SK-N-SH treated with all-trans-retinoic acid at 6 μM for 48 hours (cell line): ENCODE measurements at regions not wholly inside any gene's neighbourhood (a gene's known extent, or its start where the extent isn't known, plus 50 kb on each side); places are given as distances from the start of the nearest gene placed in this dataset.

Experiments used
- ATAC-seq: fragments of 200-7000 bp; cut with Tn5 transposase; 3 replicates; pipeline ENCODE4 v1.9.1; 2020; ENCODE audit warnings: mild to moderate bottlenecking, moderate library complexity
- ARNTL ChIP-seq: fragments of 450-650 bp; formaldehyde crosslinking; IDR thresholded peaks from 2 replicates; pipeline ENCODE4 v1.5.0; 2020; ENCODE audit warnings: low read depth, mild to moderate bottlenecking, moderate library complexity, borderline replicate concordance
- BACH2 ChIP-seq: fragments of 250-450 bp; sonication (Bioruptor Pico); IDR thresholded peaks from 2 replicates; pipeline ENCODE4 v1.9.0; 2021; ENCODE audit warnings: mild to moderate bottlenecking, borderline replicate concordance
- CSDC2 ChIP-seq: fragments of 250-450 bp; sonication (Bioruptor Pico); IDR thresholded peaks from 2 replicates; pipeline ENCODE4 v1.5.0; 2020; ENCODE audit warnings: mild to moderate bottlenecking, moderate library complexity
- ESRRG ChIP-seq: fragments of 250-450 bp; sonication (Bioruptor Pico); IDR thresholded peaks from 2 replicates; pipeline ENCODE4 v1.6.1; 2021; ENCODE audit warnings: mild to moderate bottlenecking
- GLIS3 ChIP-seq: fragments of 250-450 bp; sonication (Bioruptor Pico); IDR thresholded peaks from 2 replicates; pipeline ENCODE4 v1.5.0; 2020; ENCODE audit warnings: mild to moderate bottlenecking, moderate library complexity
- ISL1 ChIP-seq: fragments of 250-450 bp; sonication (Bioruptor Pico); IDR thresholded peaks from 2 replicates; pipeline ENCODE4 v2.1.2; 2022; ENCODE audit warnings: mild to moderate bottlenecking, moderate library complexity
- OSR1 ChIP-seq: fragments of 250-450 bp; sonication (Bioruptor Pico); IDR thresholded peaks from 2 replicates; pipeline ENCODE4 v1.8.0; 2022; ENCODE audit warnings: moderate library complexity, mild to moderate bottlenecking, inconsistent platforms
- PPARA ChIP-seq: fragments of 250-450 bp; sonication (Bioruptor Pico); IDR thresholded peaks from 2 replicates; pipeline ENCODE4 v1.5.0; 2020; ENCODE audit warnings: mild to moderate bottlenecking, borderline replicate concordance
- RARB ChIP-seq: fragments of 250-450 bp; sonication (Bioruptor Pico); IDR thresholded peaks from 2 replicates; pipeline ENCODE4 v1.8.0; 2021; ENCODE audit warnings: mild to moderate bottlenecking, moderate library complexity
- SNAI2 ChIP-seq: fragments of 250-450 bp; sonication (Bioruptor Pico); IDR thresholded peaks from 2 replicates; pipeline ENCODE4 v1.5.0; 2020; ENCODE audit warnings: mild to moderate bottlenecking, moderate library complexity
- TCF4 ChIP-seq: fragments of 250-450 bp; sonication (Bioruptor Pico); IDR thresholded peaks from 2 replicates; pipeline ENCODE4 v1.8.0; 2021; ENCODE audit warnings: mild to moderate bottlenecking, moderate library complexity, borderline replicate concordance
- TOX ChIP-seq: fragments of 250-450 bp; sonication (Bioruptor Pico); IDR thresholded peaks from 2 replicates; pipeline ENCODE4 v1.8.0; 2021; ENCODE audit warnings: mild to moderate bottlenecking, moderate library complexity, borderline replicate concordance
- ZC3H10 ChIP-seq: fragments of 250-450 bp; sonication (Bioruptor Pico); IDR thresholded peaks from 2 replicates; pipeline ENCODE4 v1.5.1; 2021; ENCODE audit warnings: mild to moderate bottlenecking, moderate library complexity
- ZFP3 ChIP-seq: fragments of 250-450 bp; sonication (Bioruptor Pico); IDR thresholded peaks from 2 replicates; pipeline ENCODE4 v1.5.0; 2020; ENCODE audit warnings: mild to moderate bottlenecking, moderate library complexity
- ZFP30 ChIP-seq: fragments of 450-650 bp; formaldehyde crosslinking; IDR thresholded peaks from 2 replicates; pipeline ENCODE4 v1.5.0; 2022; ENCODE audit warnings: mild to moderate bottlenecking, moderate library complexity
- ZNF70 ChIP-seq: fragments of 450-650 bp; formaldehyde crosslinking; IDR thresholded peaks from 2 replicates; pipeline ENCODE4 v1.5.0; 2020; ENCODE audit warnings: mild to moderate bottlenecking, moderate library complexity
- ZNF8 ChIP-seq: fragments of 450-650 bp; formaldehyde crosslinking; IDR thresholded peaks from 2 replicates; pipeline ENCODE4 v1.5.0; 2020; ENCODE audit warnings: mild to moderate bottlenecking, moderate library complexity
- TF ChIP-seq, protein P1 (sequence below): fragments of 250-450 bp; sonication (Bioruptor Pico); IDR thresholded peaks from 2 replicates; pipeline ENCODE4 v1.5.0; 2020; ENCODE audit warnings: mild to moderate bottlenecking, moderate library complexity
- TF ChIP-seq, protein P2 (sequence below): fragments of 250-450 bp; sonication (Bioruptor Pico); IDR thresholded peaks from 2 replicates; pipeline ENCODE4 v1.5.1; 2020; ENCODE audit warnings: low read depth, mild to moderate bottlenecking, moderate library complexity
- TF ChIP-seq, protein P3 (sequence below): fragments of 250-450 bp; sonication (Bioruptor Pico); IDR thresholded peaks from 2 replicates; pipeline ENCODE4 v1.8.0; 2021; ENCODE audit warnings: low read depth, mild to moderate bottlenecking, moderate library complexity, borderline replicate concordance
- TF ChIP-seq, protein P4 (sequence below): fragments of 250-450 bp; sonication (Bioruptor Pico); IDR thresholded peaks from 2 replicates; pipeline ENCODE4 v1.5.1; 2021; ENCODE audit warnings: mild to moderate bottlenecking, moderate library complexity

DNA sequence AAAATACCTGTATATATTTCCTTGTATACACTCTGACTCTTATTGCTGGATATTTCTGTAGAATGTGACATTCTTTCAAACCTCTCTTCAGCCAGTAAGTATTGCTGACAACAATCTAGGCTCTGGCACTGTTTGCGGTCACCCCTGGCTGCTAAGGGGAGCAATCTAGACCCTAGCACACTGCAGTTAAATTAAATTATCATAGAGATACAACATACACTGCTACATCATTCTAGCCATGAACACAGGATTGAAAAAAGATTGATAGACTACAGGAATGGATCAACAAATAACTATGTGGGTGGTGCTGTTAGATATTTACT is 108.7 kb upstream of the MEIS2 start:
- TF ChIP-seq TCF4 (CRISPR knock-in tag) (0 out of 2 replicates have a peak, but pooled peaks have one; percentile 25), ISL1 (CRISPR knock-in tag) (no peak)
- no peak for ATAC-seq

DNA sequence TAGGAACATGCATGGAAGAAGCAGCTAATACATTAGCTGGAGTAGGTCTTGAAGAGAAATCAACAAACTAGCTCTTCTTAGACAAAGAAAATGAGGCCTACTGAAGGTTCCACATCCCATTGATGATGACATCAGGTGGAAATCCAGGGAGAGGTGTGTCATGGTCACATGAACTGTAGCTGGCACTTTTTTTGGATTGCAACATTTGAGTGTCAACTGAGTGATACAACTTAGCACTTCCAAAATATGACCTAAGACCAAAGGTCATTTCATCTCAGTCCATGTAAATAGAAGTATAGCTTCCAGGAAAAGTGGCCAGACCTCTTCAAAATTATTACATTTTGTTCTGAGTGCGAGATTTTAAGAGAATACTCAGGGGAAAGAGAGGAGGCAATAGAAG is 117.2 kb upstream of the MEIS2 start:
- no peak for ATAC-seq
- TF ChIP-seq OSR1 (CRISPR knock-in tag) (no peak), ESRRG (no peak), ZFP3 (no peak), ZNF8 (CRISPR knock-in tag) (no peak), RARB (CRISPR knock-in tag) (no peak), GLIS3 (CRISPR knock-in tag) (no peak), BACH2 (CRISPR knock-in tag) (no peak)
- TF ChIP-seq, protein P1, sequence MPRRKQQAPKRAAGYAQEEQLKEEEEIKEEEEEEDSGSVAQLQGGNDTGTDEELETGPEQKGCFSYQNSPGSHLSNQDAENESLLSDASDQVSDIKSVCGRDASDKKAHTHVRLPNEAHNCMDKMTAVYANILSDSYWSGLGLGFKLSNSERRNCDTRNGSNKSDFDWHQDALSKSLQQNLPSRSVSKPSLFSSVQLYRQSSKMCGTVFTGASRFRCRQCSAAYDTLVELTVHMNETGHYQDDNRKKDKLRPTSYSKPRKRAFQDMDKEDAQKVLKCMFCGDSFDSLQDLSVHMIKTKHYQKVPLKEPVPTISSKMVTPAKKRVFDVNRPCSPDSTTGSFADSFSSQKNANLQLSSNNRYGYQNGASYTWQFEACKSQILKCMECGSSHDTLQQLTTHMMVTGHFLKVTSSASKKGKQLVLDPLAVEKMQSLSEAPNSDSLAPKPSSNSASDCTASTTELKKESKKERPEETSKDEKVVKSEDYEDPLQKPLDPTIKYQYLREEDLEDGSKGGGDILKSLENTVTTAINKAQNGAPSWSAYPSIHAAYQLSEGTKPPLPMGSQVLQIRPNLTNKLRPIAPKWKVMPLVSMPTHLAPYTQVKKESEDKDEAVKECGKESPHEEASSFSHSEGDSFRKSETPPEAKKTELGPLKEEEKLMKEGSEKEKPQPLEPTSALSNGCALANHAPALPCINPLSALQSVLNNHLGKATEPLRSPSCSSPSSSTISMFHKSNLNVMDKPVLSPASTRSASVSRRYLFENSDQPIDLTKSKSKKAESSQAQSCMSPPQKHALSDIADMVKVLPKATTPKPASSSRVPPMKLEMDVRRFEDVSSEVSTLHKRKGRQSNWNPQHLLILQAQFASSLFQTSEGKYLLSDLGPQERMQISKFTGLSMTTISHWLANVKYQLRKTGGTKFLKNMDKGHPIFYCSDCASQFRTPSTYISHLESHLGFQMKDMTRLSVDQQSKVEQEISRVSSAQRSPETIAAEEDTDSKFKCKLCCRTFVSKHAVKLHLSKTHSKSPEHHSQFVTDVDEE (CRISPR knock-in tag): no peak

DNA sequence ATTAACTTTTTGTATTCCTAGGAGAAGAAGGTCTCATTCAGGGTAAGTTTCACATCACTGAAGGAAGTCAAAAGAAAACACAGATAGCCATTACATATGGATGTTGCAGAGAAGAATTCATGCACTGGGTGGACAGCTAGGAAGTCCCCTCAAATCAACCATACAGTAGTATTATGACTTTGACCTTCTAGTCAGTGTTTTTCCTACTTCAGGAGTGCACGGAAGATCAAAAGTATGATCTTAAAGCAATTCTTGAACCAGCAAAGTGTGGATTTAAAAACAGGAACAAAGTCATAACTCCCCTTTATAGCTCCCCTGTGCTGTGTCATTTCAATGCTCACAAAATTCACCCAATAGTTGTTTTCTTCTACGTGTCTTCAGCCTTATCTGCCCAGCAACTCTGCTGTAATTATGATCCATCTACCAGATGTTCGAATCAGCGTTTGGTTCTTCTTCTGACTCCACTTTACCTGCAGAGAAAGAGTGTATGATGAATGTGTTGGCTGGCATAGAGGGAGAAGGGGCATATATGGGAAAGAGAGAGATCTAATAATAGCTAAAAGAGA is 118.1 kb upstream of the MEIS2 start:
- no peak for TF ChIP-seq BACH2 (CRISPR knock-in tag)
- no peak for TF ChIP-seq ARNTL (CRISPR knock-in tag)
- TF ChIP-seq GLIS3 (CRISPR knock-in tag): no peak
- TF ChIP-seq OSR1 (CRISPR knock-in tag): no peak
- TF ChIP-seq, protein P2, sequence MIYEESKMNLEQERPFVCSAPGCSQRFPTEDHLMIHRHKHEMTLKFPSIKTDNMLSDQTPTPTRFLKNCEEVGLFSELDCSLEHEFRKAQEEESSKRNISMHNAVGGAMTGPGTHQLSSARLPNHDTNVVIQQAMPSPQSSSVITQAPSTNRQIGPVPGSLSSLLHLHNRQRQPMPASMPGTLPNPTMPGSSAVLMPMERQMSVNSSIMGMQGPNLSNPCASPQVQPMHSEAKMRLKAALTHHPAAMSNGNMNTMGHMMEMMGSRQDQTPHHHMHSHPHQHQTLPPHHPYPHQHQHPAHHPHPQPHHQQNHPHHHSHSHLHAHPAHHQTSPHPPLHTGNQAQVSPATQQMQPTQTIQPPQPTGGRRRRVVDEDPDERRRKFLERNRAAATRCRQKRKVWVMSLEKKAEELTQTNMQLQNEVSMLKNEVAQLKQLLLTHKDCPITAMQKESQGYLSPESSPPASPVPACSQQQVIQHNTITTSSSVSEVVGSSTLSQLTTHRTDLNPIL (CRISPR knock-in tag): no peak
- no peak for TF ChIP-seq TOX (CRISPR knock-in tag)
- TF ChIP-seq, protein P3, sequence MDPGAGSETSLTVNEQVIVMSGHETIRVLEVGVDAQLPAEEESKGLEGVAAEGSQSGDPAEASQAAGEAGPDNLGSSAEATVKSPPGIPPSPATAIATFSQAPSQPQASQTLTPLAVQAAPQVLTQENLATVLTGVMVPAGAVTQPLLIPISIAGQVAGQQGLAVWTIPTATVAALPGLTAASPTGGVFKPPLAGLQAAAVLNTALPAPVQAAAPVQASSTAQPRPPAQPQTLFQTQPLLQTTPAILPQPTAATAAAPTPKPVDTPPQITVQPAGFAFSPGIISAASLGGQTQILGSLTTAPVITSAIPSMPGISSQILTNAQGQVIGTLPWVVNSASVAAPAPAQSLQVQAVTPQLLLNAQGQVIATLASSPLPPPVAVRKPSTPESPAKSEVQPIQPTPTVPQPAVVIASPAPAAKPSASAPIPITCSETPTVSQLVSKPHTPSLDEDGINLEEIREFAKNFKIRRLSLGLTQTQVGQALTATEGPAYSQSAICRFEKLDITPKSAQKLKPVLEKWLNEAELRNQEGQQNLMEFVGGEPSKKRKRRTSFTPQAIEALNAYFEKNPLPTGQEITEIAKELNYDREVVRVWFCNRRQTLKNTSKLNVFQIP (CRISPR knock-in tag): no peak
- TF ChIP-seq ZFP30 (CRISPR knock-in tag): no peak
- TF ChIP-seq ISL1 (CRISPR knock-in tag): no peak
- TF ChIP-seq CSDC2 (CRISPR knock-in tag): no peak
- no peak for TF ChIP-seq PPARA (CRISPR knock-in tag)
- TF ChIP-seq TCF4 (CRISPR knock-in tag): no peak
- TF ChIP-seq ESRRG: no peak
- no peak for TF ChIP-seq ZC3H10 (CRISPR knock-in tag)
- TF ChIP-seq SNAI2 (CRISPR knock-in tag): no peak
- TF ChIP-seq, protein P1 (CRISPR knock-in tag): no peak
- TF ChIP-seq, protein P4, sequence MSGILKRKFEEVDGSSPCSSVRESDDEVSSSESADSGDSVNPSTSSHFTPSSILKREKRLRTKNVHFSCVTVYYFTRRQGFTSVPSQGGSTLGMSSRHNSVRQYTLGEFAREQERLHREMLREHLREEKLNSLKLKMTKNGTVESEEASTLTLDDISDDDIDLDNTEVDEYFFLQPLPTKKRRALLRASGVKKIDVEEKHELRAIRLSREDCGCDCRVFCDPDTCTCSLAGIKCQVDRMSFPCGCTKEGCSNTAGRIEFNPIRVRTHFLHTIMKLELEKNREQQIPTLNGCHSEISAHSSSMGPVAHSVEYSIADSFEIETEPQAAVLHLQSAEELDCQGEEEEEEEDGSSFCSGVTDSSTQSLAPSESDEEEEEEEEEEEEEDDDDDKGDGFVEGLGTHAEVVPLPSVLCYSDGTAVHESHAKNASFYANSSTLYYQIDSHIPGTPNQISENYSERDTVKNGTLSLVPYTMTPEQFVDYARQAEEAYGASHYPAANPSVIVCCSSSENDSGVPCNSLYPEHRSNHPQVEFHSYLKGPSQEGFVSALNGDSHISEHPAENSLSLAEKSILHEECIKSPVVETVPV (CRISPR knock-in tag): no peak
- TF ChIP-seq ZNF8 (CRISPR knock-in tag): no peak
- no peak for TF ChIP-seq ZNF70 (CRISPR knock-in tag)
- no peak for ATAC-seq
